Progenitor cell of endocrine pancreas (in vitro differentiated cells): ENCODE measurements at regions not wholly inside any gene's neighbourhood (a gene's known extent, or its start where the extent isn't known, plus 50 kb on each side); places are given as distances from the start of the nearest gene placed in this dataset.

ENCODE experiments used
- DNase-seq: peaks from one replicate; pipeline ENCODE4 v3.0.0; 2021; ENCODE audit warnings: low spot score; ENCODE audit not compliant: unreplicated experiment
- H3K27ac Mint-ChIP-seq: 2 replicates; pipeline ENCODE4 v1.8.0; 2021; ENCODE audit warnings: mild to moderate bottlenecking, moderate library complexity, mixed read lengths
- H3K27me3 Mint-ChIP-seq: 2 replicates; pipeline ENCODE4 v1.8.0; 2021; ENCODE audit warnings: mixed read lengths
- H3K36me3 Mint-ChIP-seq: 2 replicates; pipeline ENCODE4 v1.8.0; 2022; ENCODE audit warnings: mixed read lengths; ENCODE audit not compliant: insufficient read depth
- H3K4me1 Mint-ChIP-seq: 2 replicates; pipeline ENCODE4 v1.8.0; 2021; ENCODE audit warnings: low read depth, mixed read lengths
- H3K4me3 Mint-ChIP-seq: 2 replicates; pipeline ENCODE4 v1.8.0; 2021; ENCODE audit warnings: low read depth, mild to moderate bottlenecking, moderate library complexity, mixed read lengths
- H3K9me3 Mint-ChIP-seq: 2 replicates; pipeline ENCODE4 v1.8.0; 2021; ENCODE audit warnings: low read depth, mixed read lengths
- TF ChIP-seq, protein P1 (sequence below): fragments of 200-600 bp; sonication (generic); IDR thresholded peaks from one replicate; pipeline ENCODE4 v1.5.0; 2021; ENCODE audit warnings: antibody characterized with exemption, mild to moderate bottlenecking; ENCODE audit not compliant: unreplicated experiment

GRCh38 chr6:113461153-113461932 lies 395.8 kb upstream of the MARCKS start:
- TF ChIP-seq, protein P1, sequence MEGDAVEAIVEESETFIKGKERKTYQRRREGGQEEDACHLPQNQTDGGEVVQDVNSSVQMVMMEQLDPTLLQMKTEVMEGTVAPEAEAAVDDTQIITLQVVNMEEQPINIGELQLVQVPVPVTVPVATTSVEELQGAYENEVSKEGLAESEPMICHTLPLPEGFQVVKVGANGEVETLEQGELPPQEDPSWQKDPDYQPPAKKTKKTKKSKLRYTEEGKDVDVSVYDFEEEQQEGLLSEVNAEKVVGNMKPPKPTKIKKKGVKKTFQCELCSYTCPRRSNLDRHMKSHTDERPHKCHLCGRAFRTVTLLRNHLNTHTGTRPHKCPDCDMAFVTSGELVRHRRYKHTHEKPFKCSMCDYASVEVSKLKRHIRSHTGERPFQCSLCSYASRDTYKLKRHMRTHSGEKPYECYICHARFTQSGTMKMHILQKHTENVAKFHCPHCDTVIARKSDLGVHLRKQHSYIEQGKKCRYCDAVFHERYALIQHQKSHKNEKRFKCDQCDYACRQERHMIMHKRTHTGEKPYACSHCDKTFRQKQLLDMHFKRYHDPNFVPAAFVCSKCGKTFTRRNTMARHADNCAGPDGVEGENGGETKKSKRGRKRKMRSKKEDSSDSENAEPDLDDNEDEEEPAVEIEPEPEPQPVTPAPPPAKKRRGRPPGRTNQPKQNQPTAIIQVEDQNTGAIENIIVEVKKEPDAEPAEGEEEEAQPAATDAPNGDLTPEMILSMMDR: peak; percentile 43
- Mint-ChIP-seq H3K4me3 (no peak overlapping the region), H3K27me3 (peaks cover 5% of the 10 kb centered on the region), H3K36me3 (no peaks in the 10 kb centered on the region), H3K9me3 (no peaks in the 10 kb centered on the region), H3K27ac (no peak overlapping the region), H3K4me1 (peaks cover 5% of the 10 kb centered on the region)
- DNase-seq: no peak

GRCh38 chr6:113464536-113464935 lies 392.6 kb upstream of the MARCKS start:
- no peaks in the 10 kb centered on the region for H3K36me3 Mint-ChIP-seq
- H3K27me3 Mint-ChIP-seq: peaks cover 5% of the 10 kb centered on the region
- H3K27ac Mint-ChIP-seq: no peak overlapping the region
- H3K4me1 Mint-ChIP-seq: no peaks in the 10 kb centered on the region
- TF ChIP-seq, protein P1: no peak
- no peak for DNase-seq
- H3K9me3 Mint-ChIP-seq: peaks cover 3% of the 10 kb centered on the region
- H3K4me3 Mint-ChIP-seq: no peak overlapping the region

DNA sequence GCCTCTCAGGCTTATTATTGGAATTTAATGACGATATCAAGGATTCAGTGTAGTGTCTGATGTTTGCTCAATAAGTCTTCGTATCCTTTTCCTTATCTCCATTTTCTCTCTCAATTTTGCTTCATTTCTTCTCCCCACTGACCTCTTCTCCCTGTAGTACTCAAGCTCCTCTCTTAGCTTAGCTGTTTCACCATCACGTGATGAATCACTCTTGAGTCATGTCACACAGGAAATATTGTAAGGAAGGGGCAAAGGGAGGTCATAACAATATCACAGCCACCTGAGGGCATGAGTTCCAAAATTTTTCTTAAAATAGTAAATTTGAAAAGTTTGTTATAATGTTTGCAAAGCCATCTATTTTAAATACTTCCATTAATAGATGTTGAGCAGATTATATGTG lies 392.2 kb upstream of the MARCKS start:
- Mint-ChIP-seq H3K4me3 (no peak overlapping the region), H3K9me3 (peaks cover 3% of the 10 kb centered on the region), H3K4me1 (no peaks in the 10 kb centered on the region), H3K27ac (no peak overlapping the region), H3K27me3 (peaks cover 5% of the 10 kb centered on the region), H3K36me3 (no peaks in the 10 kb centered on the region)
- no peak for DNase-seq
- TF ChIP-seq, protein P1: no peak

GRCh38 chr6:113466526-113466925 lies 390.6 kb upstream of the MARCKS start:
- no peak overlapping the region for H3K27ac Mint-ChIP-seq
- DNase-seq: no peak

DNA sequence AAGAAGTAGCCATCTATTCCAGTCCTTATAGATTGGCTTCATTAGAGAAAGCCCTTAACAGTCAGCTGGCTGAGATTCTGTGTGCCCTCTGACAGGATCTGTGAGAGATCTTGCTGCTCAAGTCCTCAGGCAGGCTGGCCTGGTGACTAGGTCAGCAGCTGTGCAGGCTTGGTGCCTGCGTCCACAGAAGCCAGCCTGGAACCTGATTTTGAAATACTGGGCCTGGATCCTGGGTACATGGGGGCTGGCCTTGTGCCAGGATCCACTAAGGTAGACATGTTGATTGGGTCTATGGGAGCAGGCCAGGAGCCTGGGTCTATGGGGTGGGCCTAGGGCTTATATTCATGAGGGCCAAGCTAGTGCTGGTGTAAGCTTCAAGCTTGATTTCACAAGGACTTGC lies 381.8 kb upstream of the MARCKS start:
- Mint-ChIP-seq H3K4me1 (no peaks in the 10 kb centered on the region), H3K27me3 (no peaks in the 10 kb centered on the region), H3K27ac (no peak overlapping the region), H3K36me3 (no peaks in the 10 kb centered on the region), H3K4me3 (no peak overlapping the region), H3K9me3 (peaks cover 7% of the 10 kb centered on the region)
- no peak for DNase-seq
- TF ChIP-seq, protein P1: no peak

More at GRCh38 chr6:113466526-113466925, 390.6 kb upstream of the MARCKS start:
- peaks cover 3% of the 10 kb centered on the region for H3K9me3 Mint-ChIP-seq
- no peaks in the 10 kb centered on the region for H3K4me1 Mint-ChIP-seq
- no peaks in the 10 kb centered on the region for H3K36me3 Mint-ChIP-seq
- TF ChIP-seq, protein P1: no peak
- peaks cover 5% of the 10 kb centered on the region for H3K27me3 Mint-ChIP-seq
- H3K4me3 Mint-ChIP-seq: no peak overlapping the region
